ENCODE measurements at regions not wholly inside any gene's neighbourhood (a gene's known extent, or its start where the extent isn't known, plus 50 kb on each side); places are given as distances from the start of the nearest gene placed in this dataset.

DNA sequence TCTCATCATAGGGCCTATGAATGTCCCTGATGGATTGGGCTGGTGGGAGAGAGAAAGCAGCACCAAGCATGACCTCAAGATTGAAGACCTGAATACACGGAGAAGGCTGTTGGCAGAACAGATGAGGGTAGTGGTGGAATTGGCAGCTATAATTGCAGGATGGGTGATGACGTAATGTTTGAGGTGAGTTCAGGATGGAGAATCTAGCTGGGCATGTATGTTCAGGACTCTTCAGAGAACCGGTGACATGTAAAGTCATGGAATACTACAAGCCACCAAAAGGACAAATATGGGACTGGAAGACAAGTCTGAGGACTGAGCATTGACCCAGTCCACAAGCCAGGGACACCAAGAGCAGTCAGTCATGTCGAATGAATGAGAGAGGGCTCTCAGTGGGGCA lies 999.8 kb upstream of the TMEM132C start:
- no peak for DNase-seq

DNA sequence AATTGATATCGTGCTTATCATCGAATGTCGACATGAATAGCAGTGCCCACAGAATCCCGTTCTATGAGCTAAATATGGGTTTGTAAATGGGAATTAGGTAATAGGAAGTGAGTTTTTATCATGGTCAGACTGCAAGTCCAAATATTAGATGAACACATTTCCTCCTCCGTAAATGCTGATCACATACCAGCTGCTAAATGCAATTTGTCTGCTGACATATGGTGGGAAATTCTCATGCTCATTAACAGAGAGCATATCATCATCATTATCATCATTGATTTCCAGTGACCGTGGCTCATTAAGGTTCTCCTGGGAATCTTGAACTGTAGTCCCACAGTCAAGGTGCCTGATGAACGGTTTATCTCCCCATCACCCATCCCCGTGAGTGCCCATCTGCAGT lies 998.8 kb upstream of the TMEM132C start:
- DNase-seq: no peak

DNA sequence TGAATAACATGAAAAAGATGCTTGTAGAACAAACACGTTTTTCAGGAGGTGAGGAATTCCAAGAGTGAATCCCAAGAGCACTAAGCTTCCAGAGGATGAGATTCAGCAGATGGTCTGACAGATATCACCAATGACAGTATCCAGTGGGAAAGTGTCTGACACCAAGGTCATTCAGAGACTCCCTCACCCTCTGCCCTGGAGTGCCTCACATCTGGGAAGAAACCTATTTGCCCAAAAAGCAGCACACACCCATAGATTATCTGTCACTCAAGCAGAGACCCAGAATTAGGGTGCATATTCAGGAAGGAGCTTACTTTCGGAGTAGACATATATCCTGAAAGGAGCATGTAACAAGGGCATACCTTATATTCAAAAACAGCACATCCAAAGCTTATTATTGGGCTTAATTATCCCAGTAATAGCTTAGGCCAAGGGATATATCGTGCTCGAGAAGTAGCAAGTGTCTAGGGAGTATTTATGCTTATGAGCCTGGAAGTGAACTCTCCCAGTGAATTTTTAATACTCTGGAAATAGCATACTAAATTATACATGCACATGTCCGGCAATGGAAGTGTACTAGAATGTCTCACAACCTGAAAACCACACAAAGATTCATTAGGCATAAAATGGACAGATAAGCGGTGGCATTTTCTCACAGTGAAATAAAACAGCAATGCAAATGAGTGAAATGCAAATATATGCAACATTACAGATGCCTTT lies 998.1 kb upstream of the TMEM132C start:
- DNase-seq: no peak

DNA sequence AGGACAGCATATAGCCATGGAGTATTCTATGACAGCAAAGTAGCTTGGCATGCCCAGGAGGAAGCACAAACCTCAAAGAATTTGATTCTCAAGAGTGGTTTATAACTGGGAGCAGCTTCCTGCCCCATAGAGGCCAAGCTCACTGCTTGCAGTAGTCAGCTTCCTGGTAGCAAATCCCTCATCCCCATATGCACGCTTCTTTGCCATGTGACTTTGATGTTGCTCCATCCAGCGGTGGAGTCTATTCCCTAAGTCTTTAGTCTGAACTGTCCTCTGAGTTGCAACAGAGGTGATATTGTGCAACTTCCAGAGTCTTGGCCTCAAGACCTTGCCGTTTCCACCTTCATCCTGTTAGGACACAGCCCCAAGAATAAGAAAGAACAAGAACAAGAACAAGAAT lies 996.8 kb upstream of the TMEM132C start:
- no peak for DNase-seq

DNA sequence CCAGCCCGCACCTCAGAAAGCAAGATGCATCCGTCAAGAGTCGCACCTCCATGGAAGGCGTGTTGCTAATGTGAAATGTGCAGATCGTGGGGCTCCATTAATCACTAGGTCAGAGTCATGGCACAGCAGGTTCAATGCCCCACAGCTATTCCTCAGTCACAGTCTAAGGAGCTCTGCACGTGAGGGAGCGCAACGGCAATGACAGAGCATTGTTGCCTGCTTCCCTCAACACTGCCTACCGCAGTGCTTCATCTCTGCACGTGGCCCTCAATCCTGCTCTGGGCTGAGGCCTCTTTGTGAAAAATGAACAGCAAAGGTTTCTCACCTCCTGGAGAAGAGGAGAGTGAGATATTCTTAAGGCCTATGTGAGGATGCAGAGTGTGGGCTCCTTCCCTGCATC lies 995.2 kb upstream of the TMEM132C start:
- no peak for DNase-seq

DNA sequence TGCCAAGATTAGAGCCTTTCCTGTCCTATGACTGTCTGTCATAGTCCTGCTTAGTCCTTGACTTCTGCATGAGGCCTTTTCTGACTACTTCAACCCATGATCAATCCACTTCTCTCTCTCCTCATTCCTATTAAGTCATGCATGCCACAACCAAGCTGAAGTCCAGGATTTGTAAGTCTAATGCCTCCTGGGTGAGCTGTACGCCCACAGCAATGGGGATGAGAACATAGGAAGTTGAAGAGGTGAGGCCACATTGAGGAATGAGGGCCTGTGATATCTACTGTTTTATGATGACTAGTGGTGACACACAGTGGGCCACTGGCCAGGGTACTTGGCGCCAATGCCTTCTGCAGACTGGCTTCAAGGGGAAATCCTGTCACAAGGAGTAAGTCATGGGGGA lies 994.1 kb upstream of the TMEM132C start:
- no peak for DNase-seq

DNA sequence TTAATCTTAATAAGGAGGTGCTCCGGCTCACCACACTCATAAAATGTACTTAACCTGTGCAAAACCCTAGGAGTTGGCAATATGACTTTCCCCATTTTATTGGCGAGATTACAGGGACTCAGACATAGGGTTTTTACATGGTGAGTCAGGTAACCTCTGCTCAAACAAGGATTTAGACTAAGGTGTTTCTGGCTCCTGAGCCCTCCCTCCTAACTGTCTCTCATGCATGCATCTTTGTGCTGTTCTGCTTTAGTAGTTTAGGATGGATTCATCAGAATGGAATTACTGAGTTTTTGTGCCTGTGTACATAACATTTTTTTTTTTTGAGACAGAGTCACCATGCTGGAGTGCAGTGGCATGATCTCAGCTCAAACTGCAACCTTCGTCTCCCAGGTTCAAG lies 993.3 kb upstream of the TMEM132C start:
- no peak for DNase-seq

DNA sequence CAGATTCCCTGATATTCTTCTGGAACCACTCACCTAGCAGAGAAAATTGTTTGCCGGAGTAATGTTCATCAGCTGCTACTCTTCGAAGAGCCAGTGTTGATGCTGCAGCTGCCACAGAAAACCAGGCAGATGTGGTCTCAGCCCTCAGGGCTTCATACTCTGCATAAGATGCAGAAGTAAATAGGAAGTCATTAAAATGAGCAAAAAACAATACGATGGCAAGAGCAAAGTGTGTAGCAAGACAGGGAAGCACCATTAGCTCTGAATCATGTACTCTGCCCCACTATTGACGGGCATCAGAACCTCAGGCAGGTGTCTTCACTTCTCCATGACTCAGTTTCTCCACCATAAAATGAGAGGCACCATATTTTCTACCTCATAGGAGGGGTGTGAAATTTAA lies 991.6 kb upstream of the TMEM132C start:
- DNase-seq: no peak

DNA sequence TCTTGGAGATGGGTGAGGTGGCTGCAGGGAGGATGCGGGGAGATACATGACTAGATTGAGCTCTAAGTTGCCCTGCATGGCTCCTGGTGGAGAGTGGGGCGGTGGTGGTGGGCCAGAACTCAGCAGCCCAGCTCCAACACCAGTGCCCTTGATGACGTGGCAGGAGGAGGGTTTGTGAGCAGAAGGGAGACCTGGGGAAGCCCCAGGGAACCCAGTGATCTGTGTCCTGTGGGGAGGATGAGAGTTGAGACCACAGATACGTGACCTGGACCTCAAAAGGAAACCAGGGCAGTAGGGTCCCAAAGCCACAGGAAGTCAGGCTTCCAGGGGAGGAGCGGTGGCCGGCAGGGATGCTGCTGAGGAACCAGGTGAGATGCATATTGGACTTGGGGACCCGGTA lies 989.1 kb upstream of the TMEM132C start:
- DNase-seq: no peak

DNA sequence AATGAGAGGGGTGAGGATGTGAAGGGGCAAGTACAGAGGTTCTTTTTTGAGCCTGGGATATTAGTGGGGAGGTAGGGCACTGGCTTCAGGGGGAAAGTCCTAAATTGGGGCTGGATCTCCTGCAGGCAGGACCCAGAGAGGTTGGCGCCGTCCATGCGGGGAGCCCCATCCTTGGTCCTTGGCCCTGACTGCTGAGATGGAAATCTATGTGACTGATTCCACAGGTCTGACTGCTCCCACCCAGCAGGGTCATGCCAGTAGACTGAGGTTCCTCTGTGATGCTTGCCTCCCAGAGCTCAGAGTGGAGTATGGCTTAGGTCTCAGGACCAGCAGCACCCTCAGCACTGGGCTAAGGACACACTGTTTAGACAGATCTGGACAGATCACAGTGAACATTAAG lies 988.6 kb upstream of the TMEM132C start:
- DNase-seq: no peak

DNA sequence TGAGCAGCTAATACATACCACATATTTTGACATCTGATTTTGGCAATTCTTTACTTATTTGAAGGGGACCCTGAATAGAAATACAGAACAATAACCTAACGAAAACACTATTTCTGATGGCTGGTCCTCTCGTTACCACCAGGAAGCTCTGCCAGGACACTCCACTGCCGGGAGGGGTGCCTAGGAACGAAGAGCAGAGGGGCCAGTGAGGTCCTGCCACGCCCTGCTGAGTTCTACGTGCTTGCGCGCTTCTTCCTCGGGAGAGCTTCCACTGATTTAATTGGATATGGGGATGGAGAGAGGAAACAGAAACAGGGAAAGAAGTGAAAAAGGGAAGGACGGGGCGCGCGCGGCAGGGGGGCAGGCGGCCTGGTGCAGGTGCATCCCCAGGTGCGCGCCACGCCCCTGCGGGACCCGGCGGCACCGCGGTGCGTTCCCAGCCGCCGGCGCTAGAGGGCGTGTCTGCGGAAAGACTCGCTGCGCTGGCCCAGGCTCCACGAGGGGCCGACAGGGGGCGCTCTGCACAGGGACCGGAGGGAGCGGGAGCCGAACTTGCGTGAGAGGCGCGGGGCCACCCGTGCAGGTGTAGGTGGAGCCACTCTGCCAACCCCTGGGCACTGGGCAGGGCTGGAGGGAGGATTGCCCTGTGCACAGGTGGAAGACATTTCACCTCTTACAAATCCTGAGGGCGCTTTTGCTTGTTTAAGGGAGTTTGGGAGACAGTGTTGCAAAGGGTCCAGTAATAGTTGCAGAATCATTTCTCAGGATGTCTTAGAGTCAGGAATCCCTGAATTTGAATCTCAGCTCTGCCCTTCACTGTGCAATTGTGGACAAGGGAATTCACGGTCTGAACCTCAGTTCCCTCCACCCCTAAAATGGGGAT lies 986.3 kb upstream of the TMEM132C start:
- no peak for DNase-seq

DNA sequence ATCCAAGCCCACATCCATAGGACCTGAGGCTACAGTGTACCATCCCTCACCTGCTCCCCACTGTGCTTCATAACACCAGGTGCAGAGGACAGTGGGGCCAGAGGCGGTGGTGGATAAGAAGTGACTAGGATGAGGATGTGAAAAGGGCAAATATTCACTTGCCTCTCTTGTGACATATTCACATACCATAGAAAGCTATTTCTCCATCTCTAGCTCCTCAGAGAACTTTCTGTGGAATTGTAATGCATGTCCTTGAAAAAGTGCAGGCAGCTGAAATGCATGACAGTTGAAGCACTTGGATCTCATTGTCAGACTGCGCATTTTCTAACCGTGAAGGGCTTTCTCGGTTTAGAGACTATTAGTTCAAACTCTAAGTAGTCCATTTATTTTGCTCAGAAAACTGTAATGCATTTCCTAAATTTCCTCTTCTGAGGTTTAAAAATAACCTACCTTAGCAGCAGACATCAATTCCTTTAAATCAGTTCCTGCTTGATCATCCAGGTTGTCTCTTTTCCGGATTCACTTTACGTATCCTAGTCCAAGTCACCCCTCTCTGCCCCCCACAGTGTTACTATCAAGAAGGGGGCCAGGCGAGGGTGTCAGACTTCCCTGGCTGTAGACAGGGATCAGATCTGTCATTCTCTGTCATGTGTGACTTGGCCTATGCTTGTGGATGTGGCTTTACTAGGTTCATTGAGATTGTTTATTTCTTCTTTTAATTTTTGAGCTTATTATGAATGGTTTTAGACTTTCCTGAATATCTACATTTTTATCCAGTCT lies 984.0 kb upstream of the TMEM132C start:
- no peak for DNase-seq

DNA sequence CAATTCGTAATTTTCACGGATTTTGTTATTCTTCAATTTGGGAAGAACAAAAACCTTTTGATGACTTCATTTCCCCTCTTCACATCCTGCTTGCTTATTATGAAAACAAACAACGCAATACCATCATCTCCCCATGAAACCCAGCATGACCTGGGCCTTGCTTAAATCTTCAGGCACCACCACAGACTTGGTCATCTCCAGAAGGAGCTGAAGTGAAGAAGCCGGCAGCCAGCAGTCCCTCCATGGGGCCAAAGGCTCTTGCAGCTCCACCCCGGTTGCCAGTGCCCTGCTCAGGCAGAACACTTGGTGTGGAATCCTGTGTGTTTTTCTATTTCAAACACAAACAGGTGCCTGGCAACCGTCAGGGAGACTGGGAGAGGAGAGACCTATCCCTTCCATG lies 982.9 kb upstream of the TMEM132C start:
- DNase-seq: no peak

DNA sequence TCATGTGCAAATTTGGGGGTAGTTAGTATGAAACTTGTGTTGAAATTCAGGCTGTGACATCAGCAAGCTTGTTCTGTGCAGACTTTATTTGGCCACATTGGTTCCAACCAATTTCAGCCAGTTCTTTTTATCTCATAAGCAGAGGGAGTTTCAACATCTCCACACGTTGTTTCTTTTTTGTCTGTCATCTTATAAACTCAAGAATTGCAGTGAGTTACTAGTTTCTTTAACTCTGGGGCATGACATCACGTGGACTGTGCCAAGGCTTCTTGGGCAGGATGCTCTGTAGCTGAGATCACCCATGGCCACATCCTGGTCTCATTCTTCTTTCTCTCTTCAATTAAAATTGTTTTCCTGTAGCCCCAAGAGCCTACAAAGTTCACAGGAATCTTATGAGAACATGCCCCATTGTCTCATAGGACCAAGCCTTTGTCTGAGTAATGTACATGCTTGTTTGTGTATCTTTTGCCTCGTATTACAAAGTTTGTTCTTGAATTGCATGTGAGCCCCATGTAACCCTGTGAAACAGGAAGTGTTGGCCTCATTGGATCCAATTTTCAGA lies 982.0 kb upstream of the TMEM132C start:
- DNase-seq: no peak

DNA sequence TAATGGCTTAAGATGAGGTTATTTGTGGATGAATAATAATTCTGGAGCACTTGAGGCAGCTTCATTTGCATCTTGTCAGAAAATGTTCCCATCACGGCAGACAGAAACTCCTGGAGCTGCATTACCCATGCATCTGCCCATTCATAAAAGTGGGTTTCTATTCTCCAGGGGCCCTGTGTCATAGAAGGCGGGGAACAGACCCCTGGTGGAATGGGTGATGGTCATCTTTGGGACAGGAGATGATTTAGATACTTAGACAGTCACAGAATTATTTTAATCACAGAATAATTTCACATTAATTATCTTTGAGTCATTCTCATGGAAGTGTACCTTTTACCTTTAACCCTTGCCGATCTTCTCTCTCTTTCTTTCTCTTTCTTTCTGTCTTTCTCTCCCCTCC lies 980.7 kb upstream of the TMEM132C start:
- no peak for DNase-seq

DNA sequence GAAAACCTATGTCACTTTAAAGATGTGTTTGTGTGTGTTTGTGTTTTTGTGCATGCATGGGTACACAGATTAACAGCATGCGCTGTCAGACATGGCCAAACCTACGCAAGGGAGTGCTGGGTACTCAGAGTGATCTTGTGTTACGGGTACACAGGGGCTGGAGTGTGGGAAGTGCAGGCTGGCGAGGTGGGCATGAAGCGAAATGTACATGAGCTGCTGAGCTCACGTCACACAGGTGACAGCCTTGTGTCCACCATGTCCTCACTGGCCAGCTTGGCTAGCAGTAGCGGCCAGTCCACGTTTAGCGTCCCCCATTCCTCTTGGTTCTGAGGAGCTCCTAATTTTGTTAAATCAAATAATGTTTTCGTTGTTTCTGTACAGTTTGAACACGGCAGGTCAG lies 979.7 kb upstream of the TMEM132C start:
- DNase-seq: no peak

DNA sequence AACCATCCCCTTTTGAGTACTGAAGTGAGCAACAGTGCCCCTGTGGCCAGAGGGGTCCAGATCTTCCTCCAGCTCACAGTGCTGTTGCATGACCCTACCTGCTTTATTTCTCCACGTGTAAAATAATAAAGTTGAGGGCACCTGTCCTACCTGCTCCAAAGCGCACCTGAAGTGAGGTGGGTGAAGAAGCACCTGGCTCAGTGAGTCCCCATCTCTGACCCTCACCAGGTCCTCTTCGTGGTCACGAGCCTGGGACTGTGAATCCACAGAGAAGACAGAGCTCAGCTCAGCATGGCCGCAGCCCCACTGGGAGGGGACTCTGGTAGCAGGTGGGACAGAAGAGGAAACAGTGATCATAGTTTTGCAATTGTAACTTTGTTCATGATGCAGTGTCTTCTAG lies 976.7 kb upstream of the TMEM132C start:
- DNase-seq: no peak

DNA sequence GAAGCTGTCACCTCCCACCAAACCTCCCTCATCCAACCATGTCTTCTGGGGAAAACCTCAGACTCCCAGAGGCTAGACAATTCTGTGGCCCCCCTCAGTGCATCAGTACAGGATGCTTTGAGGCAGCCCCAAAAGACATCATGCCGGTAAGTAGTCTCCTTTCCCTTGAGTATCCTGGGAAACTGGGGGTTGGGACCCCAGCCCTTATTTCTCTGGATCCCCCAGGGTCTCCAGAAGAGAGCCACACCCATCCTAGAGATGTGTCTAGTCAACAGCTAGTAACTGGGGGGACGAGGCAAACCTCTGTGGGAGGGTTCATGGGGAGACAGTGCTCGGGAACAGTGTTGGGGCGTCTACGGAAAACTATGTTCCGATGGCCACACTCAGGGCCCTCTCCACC lies 974.2 kb upstream of the TMEM132C start:
- no peak for DNase-seq

DNA sequence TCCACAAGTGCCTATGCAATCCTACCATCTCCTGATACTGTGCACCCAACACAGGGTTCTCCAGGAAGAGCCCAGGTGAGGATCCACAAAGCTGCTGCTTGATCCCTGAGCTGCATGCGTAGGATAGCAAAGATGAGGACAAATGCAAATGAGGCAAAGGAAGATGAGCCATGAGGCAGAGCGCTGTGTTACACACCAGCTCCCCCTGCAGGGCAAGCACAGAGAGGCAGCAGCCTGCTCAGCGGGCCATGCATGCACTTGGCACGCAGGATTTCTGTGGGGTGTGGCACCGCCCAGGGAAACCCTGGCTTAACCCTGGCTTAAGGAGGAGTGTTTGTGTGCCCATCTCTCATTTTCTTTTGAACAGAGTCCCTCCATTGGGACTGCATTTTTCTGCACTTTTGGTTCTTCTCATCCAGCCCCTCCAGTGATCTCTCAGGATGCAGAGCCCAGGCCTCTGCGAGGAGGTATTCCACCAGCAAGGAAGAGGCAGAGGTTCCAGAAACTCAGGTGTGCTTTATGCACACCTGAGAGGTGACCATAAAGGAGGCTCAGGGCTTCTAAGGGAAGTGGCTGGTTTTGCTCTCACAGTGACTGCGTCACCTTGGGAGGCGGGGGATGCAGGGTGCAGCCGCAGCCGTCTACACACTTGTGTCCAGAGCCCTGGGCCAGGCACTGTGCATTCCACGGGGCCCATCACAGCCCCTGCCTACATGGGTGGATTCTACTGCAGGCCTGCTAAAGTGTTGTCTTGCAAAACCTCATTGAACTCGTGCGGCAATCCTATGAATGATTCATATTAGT lies 973.3 kb upstream of the TMEM132C start:
- no peak for DNase-seq

DNA sequence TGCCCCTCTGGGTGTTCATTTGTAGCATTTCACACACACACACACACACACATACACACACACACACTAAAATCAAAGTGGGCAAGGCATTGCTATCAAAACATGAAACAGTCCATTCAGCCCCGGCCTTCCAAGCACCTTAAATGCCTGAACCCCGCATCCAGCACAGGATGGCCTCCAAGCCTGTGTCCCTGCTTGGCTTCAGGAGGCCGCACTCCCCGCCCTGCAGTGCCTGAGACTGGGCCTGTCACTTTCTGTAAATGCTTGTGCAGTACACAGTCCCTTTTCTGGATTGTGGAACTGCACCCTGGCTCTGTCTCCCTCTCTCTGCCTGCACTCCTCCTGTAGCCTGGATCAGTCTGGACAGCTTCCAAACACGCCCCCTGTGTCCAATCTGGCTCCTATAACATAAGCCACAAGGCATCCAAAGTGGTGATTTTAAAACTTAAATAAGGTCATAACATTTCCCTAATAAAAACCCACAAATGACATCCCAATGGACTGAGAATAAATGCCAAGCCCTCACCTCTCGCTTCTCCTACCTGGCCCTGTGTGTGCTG lies 972.2 kb upstream of the TMEM132C start:
- no peak for DNase-seq

DNA sequence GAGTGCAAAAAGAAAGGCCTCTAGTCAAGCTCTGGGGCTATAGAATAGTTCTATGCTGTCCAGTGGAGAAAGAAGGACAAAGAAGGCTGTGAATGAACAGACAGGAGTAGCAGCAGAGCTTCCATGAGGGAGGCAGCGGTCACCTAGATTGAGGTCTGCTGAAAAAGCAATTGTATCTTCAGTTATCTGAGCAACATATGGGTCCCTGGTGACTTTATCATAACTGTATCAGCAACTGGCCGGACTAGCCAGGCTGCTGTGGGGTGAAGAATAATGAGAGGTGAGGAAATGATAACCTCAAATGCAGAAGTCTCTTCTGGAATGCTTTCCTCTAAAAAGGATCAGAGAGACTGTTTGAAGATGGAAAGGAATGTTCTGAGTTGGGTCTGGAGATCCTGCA lies 971.3 kb upstream of the TMEM132C start:
- DNase-seq: no peak

DNA sequence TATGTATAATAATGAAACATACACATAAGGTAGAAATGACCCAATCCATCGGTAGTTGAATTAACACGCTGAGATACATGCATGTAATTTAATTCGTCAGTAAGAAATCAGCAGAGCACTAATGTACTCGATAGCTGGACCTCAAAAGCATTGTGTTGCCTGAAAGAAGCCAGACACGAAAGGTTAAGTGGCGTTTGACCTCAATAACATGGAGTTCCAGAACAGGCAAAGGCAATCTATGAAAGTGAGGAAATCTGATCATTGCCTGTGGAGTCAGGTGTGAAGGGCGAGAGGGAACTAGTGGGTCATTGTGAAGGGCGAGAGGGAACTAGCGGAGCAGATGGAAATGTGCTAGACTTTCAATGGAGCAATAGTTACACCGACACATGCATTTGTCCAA lies 970.4 kb upstream of the TMEM132C start:
- no peak for DNase-seq

All from Kasumi-1 (cell line).